Fibroblast of mammary gland (primary cell): ENCODE measurements at regions not wholly inside any gene's neighbourhood (a gene's known extent, or its start where the extent isn't known, plus 50 kb on each side); places are given as distances from the start of the nearest gene placed in this dataset.

Experiments used
- DNase-seq: peaks from one replicate; pipeline ENCODE4 v3.0.0-alpha.2; 2010; ENCODE audit warnings: low read depth
- H3K4me3 ChIP-seq: 2 replicates; pipeline ENCODE4 v1.5.1; 2011; ENCODE audit warnings: low read depth, mild to moderate bottlenecking, low read length, moderate library complexity; ENCODE audit not compliant: control insufficient read depth
- CTCF ChIP-seq: conservative IDR thresholded peaks from 2 replicates; pipeline ENCODE4 v1.5.1; 2011; ENCODE audit warnings: low read depth, low read length, inconsistent platforms; ENCODE audit not compliant: control insufficient read depth, insufficient read depth

- no peak overlapping the region for H3K4me3 ChIP-seq
- DNase-seq: no peak
- no peak for TF ChIP-seq CTCF
Measured at GRCh38 chr13:91236182-91236581, 111.3 kb upstream of the MIR17HG start.

- no peak for DNase-seq
- H3K4me3 ChIP-seq: no peak overlapping the region
- no peak for TF ChIP-seq CTCF
Measured at GRCh38 chr13:91236921-91237320, 110.6 kb upstream of the MIR17HG start.

GRCh38 chr13:91238036-91238435 lies 109.5 kb upstream of the MIR17HG start:
- no peak for DNase-seq
- no peak overlapping the region for H3K4me3 ChIP-seq
- TF ChIP-seq CTCF: no peak

- H3K4me3 ChIP-seq: no peak overlapping the region
- DNase-seq: no peak
- TF ChIP-seq CTCF: no peak
Measured at GRCh38 chr13:91240341-91240740, 107.1 kb upstream of the MIR17HG start.

GRCh38 chr13:91241221-91241933 lies 106.1 kb upstream of the MIR17HG start:
- no peak overlapping the region for H3K4me3 ChIP-seq
- TF ChIP-seq CTCF: no peak
- DNase-seq: no peak

- H3K4me3 ChIP-seq: no peak overlapping the region
- no peak for DNase-seq
- no peak for TF ChIP-seq CTCF
Measured at GRCh38 chr13:91242652-91243051, 104.8 kb upstream of the MIR17HG start.

GRCh38 chr13:91245288-91245687 lies 102.2 kb upstream of the MIR17HG start:
- no peak for TF ChIP-seq CTCF
- no peak for DNase-seq
- H3K4me3 ChIP-seq: no peak overlapping the region
